CD14-positive monocyte (primary cell): ENCODE measurements at regions not wholly inside any gene's neighbourhood (a gene's known extent, or its start where the extent isn't known, plus 50 kb on each side); places are given as distances from the start of the nearest gene placed in this dataset.

Experiments
- DNase-seq, 3 donors: peaks; one replicate each; pipeline ENCODE4 v3.0.0-alpha.2; 2011 to 2022
- H2AFZ ChIP-seq: 2 replicates; pipeline ENCODE4 v1.6.0; 2012; ENCODE audit warnings: mild to moderate bottlenecking, low read depth, low read length, inconsistent platforms; ENCODE audit not compliant: insufficient read depth, poor library complexity, severe bottlenecking
- H3K27ac ChIP-seq, 2 donors: 1 replicate in 1 of 2; 2 replicates in 1 of 2; pipeline ENCODE4 v1.5.1; 2012 to 2013; ENCODE audit warnings: low read length in 2 of 2, control low read depth in 1 of 2, inconsistent platforms in 1 of 2, low read depth in 1 of 2, mild to moderate bottlenecking in 1 of 2
- H3K27me3 ChIP-seq, 2 donors: one replicate each; pipeline versions ENCODE4 v1.6.0 to v1.6.1; 2011 to 2013; ENCODE audit warnings: low read length in 2 of 2; ENCODE audit not compliant: control insufficient read depth in 2 of 2, insufficient read depth in 2 of 2
- H3K36me3 ChIP-seq, 2 donors: replicated peaks in 1 of 2; 1 replicate in 1 of 2; 2 replicates in 1 of 2; pipeline versions ENCODE4 v1.5.1 to v1.6.1; 2012 to 2013; ENCODE audit warnings: low read length in 2 of 2, control low read depth in 1 of 2, inconsistent platforms in 1 of 2, mild to moderate bottlenecking in 1 of 2; ENCODE audit not compliant: insufficient read depth in 2 of 2, control insufficient read depth in 1 of 2
- H3K4me1 ChIP-seq, 2 donors: 1 replicate in 1 of 2; 2 replicates in 1 of 2; pipeline versions ENCODE4 v1.5.1 to v1.6.1; 2012 to 2013; ENCODE audit warnings: low read length in 2 of 2, control low read depth in 1 of 2, inconsistent platforms in 1 of 2, mild to moderate bottlenecking in 1 of 2, moderate library complexity in 1 of 2; ENCODE audit not compliant: insufficient read depth in 2 of 2, control insufficient read depth in 1 of 2
- H3K4me2 ChIP-seq: replicated peaks from 2 replicates; pipeline ENCODE3; 2012; ENCODE audit warnings: low read length, moderate library complexity, mild to moderate bottlenecking; ENCODE audit not compliant: poor library complexity, severe bottlenecking; ENCODE audit errors: extremely low read depth
- H3K4me3 ChIP-seq, 3 experiments: fragments of 200-600 bp in 1 of 3; sonication (generic) in 1 of 3; replicated peaks in 1 of 3; 1 replicate in 2 of 3; 2 replicates in 1 of 3; pipeline ENCODE4 v1.5.1; 2011 to 2013; ENCODE audit warnings: low read length in 3 of 3, mild to moderate bottlenecking in 3 of 3, control low read depth in 2 of 3, low read depth in 2 of 3, inconsistent platforms in 1 of 3, moderate library complexity in 1 of 3
- H3K79me2 ChIP-seq: 2 replicates; pipeline ENCODE4 v1.6.0; 2012; ENCODE audit warnings: mild to moderate bottlenecking, control low read depth, inconsistent platforms, low read length, moderate library complexity; ENCODE audit not compliant: insufficient read depth
- H3K9ac ChIP-seq: 2 replicates; pipeline ENCODE4 v1.6.0; 2017; ENCODE audit warnings: low read length, mild to moderate bottlenecking; ENCODE audit not compliant: insufficient read depth, poor library complexity, severe bottlenecking
- H3K9me3 ChIP-seq, 2 donors: replicated peaks in 1 of 2; 1 replicate in 1 of 2; 2 replicates in 1 of 2; pipeline versions ENCODE4 v1.5.1 to v1.6.1; 2012 to 2013; ENCODE audit warnings: low read length in 2 of 2, control low read depth in 1 of 2; ENCODE audit not compliant: control insufficient read depth in 1 of 2, insufficient read depth in 1 of 2
- H4K20me1 ChIP-seq: 2 replicates; pipeline ENCODE4 v1.6.0; 2012; ENCODE audit warnings: mild to moderate bottlenecking, low read length, control low read depth, moderate library complexity; ENCODE audit not compliant: insufficient read depth
- H3K27ac Mint-ChIP-seq, 7 donors: one replicate each; pipeline ENCODE4 v1.8.0; 2020; ENCODE audit warnings: mild to moderate bottlenecking in 7 of 7, mixed read lengths in 7 of 7, moderate library complexity in 6 of 7, inconsistent platforms in 2 of 7
- H3K27me3 Mint-ChIP-seq, 3 donors: one replicate each; pipeline ENCODE4 v1.8.0; 2021 to 2022; ENCODE audit warnings: low read depth in 3 of 3, mild to moderate bottlenecking in 3 of 3, mixed read lengths in 3 of 3, moderate library complexity in 3 of 3, inconsistent platforms in 1 of 3
- H3K36me3 Mint-ChIP-seq, 2 donors: one replicate each; pipeline ENCODE4 v1.8.0; 2020; ENCODE audit warnings: mixed read lengths in 2 of 2, inconsistent platforms in 1 of 2, mild to moderate bottlenecking in 1 of 2
- H3K4me1 Mint-ChIP-seq: one replicate; pipeline ENCODE4 v1.8.0; 2020; ENCODE audit warnings: mild to moderate bottlenecking, mixed read lengths
- H3K4me3 Mint-ChIP-seq, 2 donors: one replicate each; pipeline ENCODE4 v1.8.0; 2020; ENCODE audit warnings: mild to moderate bottlenecking in 2 of 2, mixed read lengths in 2 of 2, moderate library complexity in 1 of 2
- H3K9me3 Mint-ChIP-seq, 7 donors: one replicate each; pipeline ENCODE4 v1.8.0; 2020 to 2022; ENCODE audit warnings: mixed read lengths in 7 of 7, mild to moderate bottlenecking in 6 of 7, moderate library complexity in 6 of 7, inconsistent platforms in 2 of 7
- WGBS: methylation state at CpG from one replicate; pipeline ENCODE4 v1.1.5; 2013; ENCODE audit warnings: missing lambda C conversion rate; ENCODE audit not compliant: insufficient coverage; 5-methylcytosine and 5-hydroxymethylcytosine counted together
- intact Hi-C, 2 donors: fragments of 100-400 bp; cut with micrococcal nuclease; formaldehyde crosslinking; loops; one replicate each; pipeline versions ENCODE4 v1.15.0 to v1.15.1; 2023
- TF ChIP-seq, protein P1 (sequence below): fragments of 200-600 bp; IDR thresholded peaks from one replicate; pipeline ENCODE4 v1.8.0; 2022; ENCODE audit warnings: antibody characterized with exemption, mild to moderate bottlenecking

DNA sequence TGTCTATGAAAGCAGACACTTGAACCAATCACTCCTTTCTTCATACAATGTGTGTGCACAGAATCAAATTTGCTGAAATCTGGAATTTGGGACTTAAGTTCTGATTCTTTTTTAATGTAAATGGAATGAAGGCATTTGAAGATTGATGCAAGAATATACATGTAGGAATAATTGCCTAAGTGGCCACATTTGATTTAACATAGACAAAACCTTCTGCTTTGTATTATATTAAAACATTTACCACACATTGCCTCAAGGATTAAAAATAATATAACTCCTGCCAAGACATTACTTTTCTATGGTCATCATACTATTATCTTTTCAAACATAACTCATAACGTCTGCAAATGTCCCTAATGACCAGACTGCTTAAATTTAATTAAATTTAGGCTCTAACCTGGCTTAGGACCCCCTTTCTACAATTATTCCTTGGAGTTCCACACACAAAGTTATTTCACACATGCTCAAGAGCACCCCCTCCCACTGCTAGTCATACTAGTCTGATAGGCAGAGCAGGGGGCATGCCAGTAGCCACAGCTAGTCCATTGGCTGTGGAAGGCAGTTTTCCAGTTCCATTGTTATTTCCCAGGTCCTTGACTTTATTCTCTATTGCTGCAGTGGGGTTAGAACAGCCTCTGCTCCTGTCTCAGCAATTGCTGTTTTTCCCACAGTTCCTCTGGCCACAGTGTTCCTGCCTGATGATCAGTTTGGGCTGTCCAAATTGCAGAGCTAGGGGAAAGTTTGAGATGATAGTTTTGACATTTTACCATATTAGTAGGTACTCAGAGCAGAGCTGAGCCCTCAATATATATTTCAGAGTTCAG, 360.6 kb upstream of the GRAMD2B start:
- TF ChIP-seq, protein P1, sequence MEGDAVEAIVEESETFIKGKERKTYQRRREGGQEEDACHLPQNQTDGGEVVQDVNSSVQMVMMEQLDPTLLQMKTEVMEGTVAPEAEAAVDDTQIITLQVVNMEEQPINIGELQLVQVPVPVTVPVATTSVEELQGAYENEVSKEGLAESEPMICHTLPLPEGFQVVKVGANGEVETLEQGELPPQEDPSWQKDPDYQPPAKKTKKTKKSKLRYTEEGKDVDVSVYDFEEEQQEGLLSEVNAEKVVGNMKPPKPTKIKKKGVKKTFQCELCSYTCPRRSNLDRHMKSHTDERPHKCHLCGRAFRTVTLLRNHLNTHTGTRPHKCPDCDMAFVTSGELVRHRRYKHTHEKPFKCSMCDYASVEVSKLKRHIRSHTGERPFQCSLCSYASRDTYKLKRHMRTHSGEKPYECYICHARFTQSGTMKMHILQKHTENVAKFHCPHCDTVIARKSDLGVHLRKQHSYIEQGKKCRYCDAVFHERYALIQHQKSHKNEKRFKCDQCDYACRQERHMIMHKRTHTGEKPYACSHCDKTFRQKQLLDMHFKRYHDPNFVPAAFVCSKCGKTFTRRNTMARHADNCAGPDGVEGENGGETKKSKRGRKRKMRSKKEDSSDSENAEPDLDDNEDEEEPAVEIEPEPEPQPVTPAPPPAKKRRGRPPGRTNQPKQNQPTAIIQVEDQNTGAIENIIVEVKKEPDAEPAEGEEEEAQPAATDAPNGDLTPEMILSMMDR: no peak
- DNase-seq: no peak
- H3K27me3 Mint-ChIP-seq: peaks cover 0 to 2% (median 0%) of the 10 kb centered on the region in 3 donors
- peaks cover 0 to 25% (median 16%) of the 10 kb centered on the region in 7 donors for H3K9me3 Mint-ChIP-seq
- H3K27ac Mint-ChIP-seq: no peak overlapping the region
- 20% methylated on average over 1 of the region's 1 CpG for whole genome bisulfite sequencing
- no peak overlapping the region for H3K4me3 Mint-ChIP-seq
- Histone ChIP-seq H3K9me3 (peaks cover 27 to 30% of the 10 kb centered on the region in 2 donors), H3K27me3 (no peaks in the 10 kb centered on the region), H3K36me3 (no peaks in the 10 kb centered on the region), H3K27ac (no peak overlapping the region), H4K20me1 (no peaks in the 10 kb centered on the region), H3K9ac (no peak overlapping the region), H2AFZ (no peak overlapping the region), H3K4me1 (no peaks in the 10 kb centered on the region), H3K79me2 (no peaks in the 10 kb centered on the region), H3K4me3 (no peak overlapping the region), H3K4me2 (no peak overlapping the region)
- H3K4me1 Mint-ChIP-seq: no peaks in the 10 kb centered on the region
- intact Hi-C loops: no loop called here
- no peaks in the 10 kb centered on the region for H3K36me3 Mint-ChIP-seq

DNA sequence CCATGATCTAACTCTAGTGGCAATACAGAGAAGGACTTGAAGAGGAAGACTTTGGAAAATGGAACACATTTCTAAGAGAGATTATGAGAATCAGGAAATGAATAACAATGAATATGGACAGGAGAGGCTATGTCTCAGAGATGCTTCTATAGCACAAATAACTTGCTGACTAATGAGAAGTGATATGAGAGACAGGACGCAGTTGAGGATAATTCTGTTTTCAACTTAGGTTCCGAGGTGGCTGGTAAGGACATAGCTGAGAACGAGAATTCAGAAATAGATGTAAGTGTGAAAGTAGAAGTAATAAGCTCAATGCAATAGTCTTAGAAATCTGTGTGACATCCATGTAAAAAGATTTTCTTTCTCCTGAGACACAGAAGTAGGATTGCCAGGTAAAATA, 358.1 kb upstream of the GRAMD2B start:
- peaks cover 3 to 25% (median 14%) of the 10 kb centered on the region in 7 donors for H3K9me3 Mint-ChIP-seq

More for the DNA sequence above, 358.1 kb upstream of the GRAMD2B start:
- H3K27ac Mint-ChIP-seq: no peak overlapping the region
- no peaks in the 10 kb centered on the region for H3K27me3 ChIP-seq
- no peaks in the 10 kb centered on the region for H3K4me1 ChIP-seq
- H3K36me3 Mint-ChIP-seq: no peaks in the 10 kb centered on the region
- H3K9ac ChIP-seq: no peak overlapping the region
- no peaks in the 10 kb centered on the region for H3K36me3 ChIP-seq
- H3K4me3 Mint-ChIP-seq: no peak overlapping the region
- H3K9me3 ChIP-seq: peaks cover 21 to 30% of the 10 kb centered on the region in 2 donors
- H4K20me1 ChIP-seq: no peaks in the 10 kb centered on the region
- WGBS: 86% methylated on average over 1 of the region's 3 CpGs
- intact Hi-C loops: no loop called here
- no peaks in the 10 kb centered on the region for H3K4me1 Mint-ChIP-seq
- no peaks in the 10 kb centered on the region for H3K79me2 ChIP-seq
- H3K4me3 ChIP-seq: no peak overlapping the region
- no peak overlapping the region for H3K27ac ChIP-seq
- no peaks in the 10 kb centered on the region for H3K27me3 Mint-ChIP-seq
- TF ChIP-seq, protein P1: no peak
- DNase-seq: no peak
- H3K4me2 ChIP-seq: no peak overlapping the region
- H2AFZ ChIP-seq: no peak overlapping the region
